Epithelial cell of proximal tubule (primary cell): ENCODE measurements at regions not wholly inside any gene's neighbourhood (a gene's known extent, or its start where the extent isn't known, plus 50 kb on each side); places are given as distances from the start of the nearest gene placed in this dataset.
"Not testable (repeated sequence)": the region's sequence is repeated elsewhere in the genome, so short reads cannot be mapped to it uniquely, and the experiment has no call there.

Source experiments
- DNase-seq: peaks from one replicate; pipeline ENCODE4 v3.0.0-alpha.2; 2011; ENCODE audit warnings: low read depth
- H3K4me3 ChIP-seq: 2 replicates; pipeline ENCODE4 v1.5.1; 2011; ENCODE audit warnings: low read depth, mild to moderate bottlenecking, low read length
- CTCF ChIP-seq: conservative IDR thresholded peaks from 2 replicates; pipeline ENCODE4 v1.5.1; 2012; ENCODE audit warnings: low read depth, mild to moderate bottlenecking, low read length

- H3K4me3 ChIP-seq: no peak overlapping the region
- DNase-seq: no peak
- no peak for TF ChIP-seq CTCF
These were observed 117.9 kb upstream of the TNRC6C start for GRCh38 chr17:77840513-77841165.

GRCh38 chr17:77841742-77842527 lies 116.6 kb upstream of the TNRC6C start:
- no peak for TF ChIP-seq CTCF
- no peak for DNase-seq
- H3K4me3 ChIP-seq: no peak overlapping the region

- no peak for TF ChIP-seq CTCF
- no peak for DNase-seq
- no peak overlapping the region for H3K4me3 ChIP-seq
These were observed 115.9 kb upstream of the TNRC6C start for GRCh38 chr17:77842528-77843147.

- not testable (repeated sequence) for DNase-seq, H3K4me3 ChIP-seq
These were observed 115.1 kb upstream of the TNRC6C start for GRCh38 chr17:77843255-77843895.

GRCh38 chr17:77843896-77844295 lies 114.6 kb upstream of the TNRC6C start:
- no peak for TF ChIP-seq CTCF
- DNase-seq: no peak
- H3K4me3 ChIP-seq: no peak overlapping the region

GRCh38 chr17:77844681-77845080 lies 113.8 kb upstream of the TNRC6C start:
- no peak for DNase-seq
- H3K4me3 ChIP-seq: no peak overlapping the region
- TF ChIP-seq CTCF: no peak

- DNase-seq: no peak
- H3K4me3 ChIP-seq: no peak overlapping the region
- TF ChIP-seq CTCF: no peak
These were observed 112.8 kb upstream of the TNRC6C start for GRCh38 chr17:77845541-77846225.
